Mucosa of rectum (tissue), 2 donors: ENCODE measurements at regions not wholly inside any gene's neighbourhood (a gene's known extent, or its start where the extent isn't known, plus 50 kb on each side); places are given as distances from the start of the nearest gene placed in this dataset.
"Not testable (repeated sequence)": the region's sequence is repeated elsewhere in the genome, so short reads cannot be mapped to it uniquely, and the experiment has no call there.

Experiments used
- H3K27ac ChIP-seq, 2 donors: one replicate each; pipeline ENCODE4 v1.7.0; 2013; ENCODE audit warnings: inconsistent platforms in 2 of 2, low read depth in 2 of 2, low read length in 2 of 2
- H3K27me3 ChIP-seq, 2 donors: one replicate each; pipeline ENCODE4 v1.7.0; 2013; ENCODE audit warnings: low read length in 2 of 2; ENCODE audit not compliant: control insufficient read depth in 2 of 2, insufficient read depth in 2 of 2
- H3K36me3 ChIP-seq, 2 donors: one replicate each; pipeline ENCODE4 v1.7.0; 2013; ENCODE audit warnings: low read length in 2 of 2; ENCODE audit not compliant: control insufficient read depth in 2 of 2, insufficient read depth in 2 of 2
- H3K4me1 ChIP-seq, 2 donors: one replicate each; pipeline ENCODE4 v1.7.0; 2013; ENCODE audit warnings: low read length in 2 of 2, mild to moderate bottlenecking in 1 of 2; ENCODE audit not compliant: control insufficient read depth in 2 of 2, insufficient read depth in 2 of 2
- H3K4me3 ChIP-seq, 2 donors: one replicate each; pipeline ENCODE4 v1.7.0; 2013; ENCODE audit warnings: low read length in 2 of 2
- H3K9ac ChIP-seq, 2 donors: one replicate each; pipeline ENCODE4 v1.7.0; 2013; ENCODE audit warnings: low read length in 2 of 2, low read depth in 1 of 2, mild to moderate bottlenecking in 1 of 2
- H3K9me3 ChIP-seq, 2 donors: one replicate each; pipeline ENCODE4 v1.7.0; 2013; ENCODE audit warnings: low read length in 2 of 2; ENCODE audit not compliant: control insufficient read depth in 2 of 2
- donor health status: healthy.
- donor health status: Normal muscosa, but diverticular disease.

DNA sequence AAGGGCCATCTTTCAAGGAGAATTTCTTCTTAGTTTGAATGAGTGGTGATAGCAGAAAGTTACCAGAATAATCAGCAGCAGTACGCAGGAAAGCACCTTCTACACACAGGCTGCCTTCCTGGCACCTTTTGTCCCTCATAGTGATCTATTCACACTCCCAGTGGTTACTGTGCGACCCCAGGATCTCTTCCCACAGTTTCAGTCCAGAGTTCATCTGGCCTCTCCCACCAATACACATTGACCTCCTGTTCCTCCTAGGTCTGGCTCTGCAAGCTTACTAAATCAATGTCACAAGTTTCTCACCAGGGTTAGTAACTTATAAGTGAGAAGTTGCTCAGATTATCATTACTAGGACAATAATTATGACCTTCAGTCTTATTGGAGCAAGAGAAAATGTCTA is 99.1 kb upstream of the PIK3R1 start:
- no peaks in the 10 kb centered on the region for H3K4me1 ChIP-seq

DNA sequence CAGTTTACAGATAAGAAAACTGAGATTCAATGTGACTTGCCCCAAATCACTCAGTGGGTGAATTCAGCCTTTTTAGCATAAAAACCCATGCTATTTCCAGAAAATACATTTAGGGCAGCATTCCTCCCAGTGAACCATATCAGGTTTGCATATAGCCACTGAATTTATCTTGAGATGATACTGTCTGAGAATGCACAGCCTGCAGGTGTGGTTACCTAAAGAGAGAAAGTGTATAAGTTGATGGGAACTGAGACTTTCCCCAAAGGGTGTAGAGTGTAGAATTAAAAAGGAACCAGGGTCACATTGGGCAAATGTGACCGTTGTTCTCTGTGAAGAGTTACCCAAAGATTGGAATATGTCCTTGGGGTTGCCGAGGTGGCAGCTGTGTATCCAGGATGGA is 100.0 kb upstream of the PIK3R1 start:
- Histone ChIP-seq H3K4me1 (no peaks in the 10 kb centered on the region), H3K27ac (no peak overlapping the region), H3K9ac (no peak overlapping the region), H3K27me3 (no peaks in the 10 kb centered on the region), H3K9me3 (no peaks in the 10 kb centered on the region), H3K36me3 (no peaks in the 10 kb centered on the region), H3K4me3 (no peak overlapping the region)

More for the DNA sequence above, 99.1 kb upstream of the PIK3R1 start:
- Histone ChIP-seq H3K9me3 (no peaks in the 10 kb centered on the region), H3K9ac (no peak overlapping the region), H3K27me3 (no peaks in the 10 kb centered on the region), H3K4me3 (no peak overlapping the region), H3K27ac (no peak overlapping the region), H3K36me3 (no peaks in the 10 kb centered on the region)

DNA sequence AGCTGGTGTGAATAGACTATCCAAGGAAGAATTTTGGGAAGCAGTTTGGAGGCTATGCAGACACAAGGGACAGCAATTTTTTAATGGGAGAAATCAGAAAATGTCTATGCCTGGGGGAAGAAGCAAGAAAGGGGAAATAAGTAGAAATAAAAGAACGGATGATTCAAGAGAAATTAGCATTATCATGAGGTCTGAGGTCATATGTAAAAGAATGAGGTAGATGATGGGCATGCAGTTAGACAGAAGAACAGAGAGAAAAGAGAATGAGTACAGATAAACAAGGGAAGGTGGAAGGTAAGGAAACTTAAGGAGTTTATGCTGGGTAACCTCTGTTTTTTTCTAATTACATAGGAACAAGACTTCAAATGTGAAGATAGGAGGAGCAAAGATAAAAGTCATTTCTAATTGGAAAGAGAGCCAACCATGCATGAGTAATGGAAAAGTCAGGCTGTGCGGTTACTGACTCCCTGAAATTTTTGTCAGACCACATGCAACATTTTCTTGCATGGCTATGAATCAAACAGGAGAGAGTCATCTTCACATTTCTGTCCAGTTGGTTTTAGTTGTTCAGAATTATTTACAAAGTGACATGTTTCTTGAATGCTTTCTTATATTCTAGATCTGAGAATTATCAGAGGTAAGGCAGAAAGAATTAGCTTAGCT is 101.0 kb upstream of the PIK3R1 start:
- no peaks in the 10 kb centered on the region for H3K27me3 ChIP-seq
- no peaks in the 10 kb centered on the region for H3K4me1 ChIP-seq
- H3K27ac ChIP-seq: no peak overlapping the region
- no peaks in the 10 kb centered on the region for H3K9me3 ChIP-seq
- H3K4me3 ChIP-seq: no peak overlapping the region
- no peak overlapping the region for H3K9ac ChIP-seq
- H3K36me3 ChIP-seq: no peaks in the 10 kb centered on the region

DNA sequence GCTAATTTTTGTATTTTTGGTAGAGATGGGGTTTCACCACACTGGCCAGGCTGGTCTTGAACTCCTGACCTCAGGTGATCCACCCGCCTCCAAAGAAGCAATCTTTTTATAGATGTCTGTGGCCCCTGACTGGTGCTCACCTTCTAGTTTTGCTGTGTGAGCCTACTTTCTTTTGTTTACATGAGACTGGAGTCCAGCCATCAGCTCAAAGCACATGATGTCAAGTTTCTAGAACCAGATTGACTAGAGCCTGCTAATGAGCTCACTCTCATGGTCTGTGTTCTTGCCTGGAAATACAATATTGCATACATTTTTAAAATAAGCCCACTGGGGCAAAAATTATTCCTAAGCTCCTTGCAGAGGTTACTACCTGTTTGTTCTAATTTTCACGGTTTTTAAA is 102.9 kb upstream of the PIK3R1 start:
- H3K4me1 ChIP-seq: no peaks in the 10 kb centered on the region
- H3K36me3 ChIP-seq: no peaks in the 10 kb centered on the region
- H3K9me3 ChIP-seq: no peaks in the 10 kb centered on the region
- H3K27ac ChIP-seq: no peak overlapping the region
- no peaks in the 10 kb centered on the region for H3K27me3 ChIP-seq
- no peak overlapping the region for H3K9ac ChIP-seq
- H3K4me3 ChIP-seq: no peak overlapping the region

DNA sequence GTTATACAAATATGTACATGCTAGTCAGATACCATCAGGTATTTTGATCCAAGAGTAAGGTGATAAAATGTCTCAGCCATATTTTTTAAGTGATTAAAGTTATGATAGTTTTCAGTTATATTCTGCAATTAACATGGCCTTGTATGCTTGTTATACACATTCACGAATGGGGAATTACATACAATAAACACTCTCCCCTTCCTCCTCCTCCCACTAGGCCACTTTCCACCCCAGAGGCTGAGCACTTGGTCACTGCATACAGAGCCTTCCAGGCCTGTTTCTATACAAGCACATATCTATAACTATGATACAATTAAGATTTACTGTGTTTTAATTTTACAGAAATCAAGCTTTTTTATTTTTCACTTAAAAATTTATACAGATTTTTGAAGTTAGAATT is 104.7 kb upstream of the PIK3R1 start:
- Histone ChIP-seq H3K36me3 (no peaks in the 10 kb centered on the region), H3K4me1 (no peaks in the 10 kb centered on the region), H3K27me3 (no peaks in the 10 kb centered on the region), H3K4me3 (no peak overlapping the region), H3K9me3 (no peaks in the 10 kb centered on the region), H3K9ac (no peak overlapping the region), H3K27ac (no peak overlapping the region)

DNA sequence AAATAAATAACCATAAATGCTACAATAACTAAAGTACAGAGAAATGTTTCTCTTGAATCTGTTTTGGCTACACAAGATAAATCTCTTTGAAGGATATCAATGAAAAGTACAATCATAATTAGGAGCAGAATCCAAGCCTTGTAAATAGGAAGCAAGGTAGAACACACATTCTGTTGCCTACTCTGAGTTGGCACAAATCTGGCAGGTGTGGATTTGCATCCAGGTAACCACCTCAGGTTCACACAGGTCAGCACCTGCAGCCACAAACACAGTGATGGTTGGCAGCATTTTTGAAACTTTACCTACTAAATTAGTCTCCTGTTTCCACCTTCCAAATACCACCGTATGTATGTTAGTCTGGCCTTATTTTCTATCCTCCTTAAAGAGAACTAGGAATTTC is 105.3 kb upstream of the PIK3R1 start:
- no peaks in the 10 kb centered on the region for H3K9me3 ChIP-seq
- no peak overlapping the region for H3K27ac ChIP-seq
- H3K27me3 ChIP-seq: no peaks in the 10 kb centered on the region
- H3K9ac ChIP-seq: no peak overlapping the region
- H3K4me3 ChIP-seq: no peak overlapping the region
- H3K4me1 ChIP-seq: no peaks in the 10 kb centered on the region
- H3K36me3 ChIP-seq: no peaks in the 10 kb centered on the region

DNA sequence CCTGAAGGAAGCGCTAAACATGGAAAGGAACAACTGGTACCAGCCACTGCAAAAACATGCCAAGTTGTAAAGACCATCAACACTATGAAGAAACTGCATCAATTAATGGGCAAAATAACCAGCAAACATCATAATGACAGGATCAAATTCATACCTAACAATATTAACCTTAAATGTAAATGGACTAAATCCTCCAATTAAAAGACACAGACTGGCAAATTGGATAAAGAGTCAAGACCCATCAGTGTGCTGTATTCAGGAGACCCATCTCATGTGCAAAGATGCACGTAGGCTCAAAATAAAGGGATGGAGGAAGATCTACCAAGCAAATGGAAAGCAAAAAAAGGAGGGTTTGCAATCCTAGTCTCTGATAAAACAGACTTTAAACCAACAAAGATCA is 111.3 kb upstream of the PIK3R1 start:
- H3K4me3 ChIP-seq, H3K27ac ChIP-seq, H3K4me1 ChIP-seq, H3K27me3 ChIP-seq, H3K9ac ChIP-seq, H3K9me3 ChIP-seq, H3K36me3 ChIP-seq: not testable (repeated sequence)

DNA sequence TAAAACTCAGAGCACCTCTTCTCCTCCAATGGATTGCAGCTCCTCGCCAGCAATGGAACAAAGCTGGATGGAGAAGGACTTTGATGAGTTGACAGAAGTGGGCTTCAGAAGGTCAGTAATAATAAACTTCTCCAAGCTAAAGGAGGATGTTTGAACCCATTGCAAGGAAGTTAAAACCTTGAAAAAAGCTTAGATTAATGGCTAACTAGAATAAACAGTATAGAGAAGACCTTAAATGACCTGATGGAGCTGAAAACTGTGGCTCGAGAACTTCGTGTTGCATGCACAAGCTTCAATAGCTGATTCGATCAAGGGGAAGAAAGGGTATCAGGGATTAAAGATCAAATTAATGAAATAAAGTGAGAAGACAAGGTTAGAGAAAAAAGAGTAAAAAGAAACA is 112.3 kb upstream of the PIK3R1 start:
- H3K4me1 ChIP-seq, H3K27ac ChIP-seq, H3K4me3 ChIP-seq, H3K9ac ChIP-seq, H3K36me3 ChIP-seq, H3K27me3 ChIP-seq, H3K9me3 ChIP-seq: not testable (repeated sequence)

DNA sequence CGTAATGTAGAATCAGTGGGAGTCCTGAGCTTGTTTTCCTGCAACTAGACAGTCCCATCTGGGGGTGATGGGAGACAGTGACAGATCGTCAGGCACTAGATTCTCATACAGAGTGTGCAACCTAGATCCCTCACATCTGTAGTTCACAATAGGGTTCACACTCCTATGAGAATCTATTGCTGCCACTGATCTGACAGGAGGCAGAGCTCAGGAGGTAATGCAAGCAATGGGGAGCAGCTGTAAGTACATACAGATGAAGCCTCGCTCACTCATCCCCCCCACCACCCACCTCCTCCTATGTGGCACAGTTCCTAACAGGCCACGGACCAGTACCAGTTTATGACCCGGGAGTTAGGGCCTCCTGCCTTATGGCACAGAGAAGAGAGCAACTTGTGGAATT is 116.2 kb upstream of the PIK3R1 start:
- H3K4me3 ChIP-seq: no peak overlapping the region
- no peak overlapping the region for H3K9ac ChIP-seq
- H3K9me3 ChIP-seq: no peaks in the 10 kb centered on the region
- H3K36me3 ChIP-seq: no peaks in the 10 kb centered on the region
- H3K4me1 ChIP-seq: no peaks in the 10 kb centered on the region
- H3K27ac ChIP-seq: no peak overlapping the region
- no peaks in the 10 kb centered on the region for H3K27me3 ChIP-seq

DNA sequence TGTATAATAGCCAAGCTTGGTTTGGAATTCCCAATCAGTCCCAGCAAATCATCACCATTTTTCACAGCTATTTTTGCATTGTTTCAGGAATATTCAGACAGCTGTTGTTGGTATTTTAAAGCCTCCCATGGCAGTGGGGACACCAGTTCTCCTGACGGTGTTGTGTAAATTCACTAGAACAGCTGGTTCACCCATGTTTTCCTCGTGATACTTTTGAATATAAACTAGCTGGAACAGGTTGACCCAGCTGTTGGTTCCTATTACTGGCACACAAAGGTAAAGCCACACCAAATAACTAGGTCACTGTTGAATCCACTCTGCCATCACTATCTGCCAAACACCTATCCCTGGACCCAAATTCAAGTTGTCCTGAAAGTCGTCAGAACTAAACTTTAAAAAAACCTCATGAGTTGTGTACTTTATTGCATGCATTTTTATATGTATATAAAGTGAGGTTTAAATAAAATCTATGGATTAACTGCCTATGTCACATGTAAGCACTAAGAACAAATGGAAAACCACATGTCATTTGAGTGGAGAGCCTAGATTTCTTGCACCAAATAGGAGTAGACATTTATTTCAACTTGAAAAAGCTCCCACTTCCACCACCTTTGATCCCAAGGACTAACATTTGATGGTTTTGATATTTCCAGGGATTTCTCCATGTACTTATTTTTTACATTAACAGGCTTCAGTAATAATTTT is 121.9 kb upstream of the PIK3R1 start:
- Histone ChIP-seq H3K4me1 (no peaks in the 10 kb centered on the region), H3K36me3 (no peaks in the 10 kb centered on the region), H3K9ac (no peak overlapping the region), H3K27me3 (no peaks in the 10 kb centered on the region), H3K27ac (no peak overlapping the region), H3K9me3 (peaks cover 0 to 1% of the 10 kb centered on the region in 2 donors), H3K4me3 (no peak overlapping the region)
